Activated CD4-positive, CD25-positive, alpha-beta regulatory T cell treated with anti-CD3 and anti-CD28 coated beads, Interleukin-2, amount 50 U/mL, for 72 hours (primary cell): ENCODE measurements at regions not wholly inside any gene's neighbourhood (a gene's known extent, or its start where the extent isn't known, plus 50 kb on each side); places are given as distances from the start of the nearest gene placed in this dataset.
"Not testable (repeated sequence)": the region's sequence is repeated elsewhere in the genome, so short reads cannot be mapped to it uniquely, and the experiment has no call there.

Experiments
- DNase-seq: peaks from one replicate; pipeline ENCODE4 v3.0.0; 2021

DNA sequence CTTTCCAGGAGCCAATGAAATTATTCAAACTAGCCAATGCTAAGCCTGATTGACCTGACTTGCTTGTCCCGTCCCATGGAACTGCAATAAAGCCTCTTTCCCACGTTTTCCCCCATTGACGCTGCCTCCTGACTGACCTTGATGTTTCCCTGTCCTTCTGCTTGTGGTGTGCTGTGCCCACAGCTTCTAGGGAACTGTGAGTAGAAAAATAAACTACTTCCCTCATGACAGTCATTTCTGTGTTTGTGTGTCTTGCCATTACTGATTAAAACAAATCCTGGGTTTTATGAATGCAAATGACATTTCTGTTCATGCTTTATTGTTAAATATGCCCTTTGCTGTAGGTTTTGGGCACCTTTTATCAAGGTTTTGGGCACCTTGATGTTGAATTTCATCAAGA lies 91.3 kb upstream of the ABI1 start:
- DNase-seq = no peak

DNA sequence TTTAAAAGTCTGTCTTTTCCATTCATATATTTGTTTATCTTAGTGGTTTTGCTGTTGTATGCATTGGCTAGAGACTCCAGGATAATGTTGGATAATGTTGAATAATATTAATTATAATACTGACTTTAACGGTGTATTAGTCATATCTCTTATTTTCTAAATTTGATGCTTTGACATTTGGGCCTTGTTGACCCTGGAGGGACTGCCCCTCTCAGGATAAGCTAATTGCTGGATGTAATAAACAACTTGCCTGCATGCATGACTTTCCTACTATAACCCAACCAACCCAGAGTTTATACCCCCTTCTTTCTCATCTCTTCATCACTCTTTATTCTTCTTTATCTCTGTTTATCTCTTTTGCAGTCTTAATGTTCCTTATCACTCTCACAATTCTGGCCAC lies 90.9 kb upstream of the ABI1 start:
- DNase-seq = no peak

DNA sequence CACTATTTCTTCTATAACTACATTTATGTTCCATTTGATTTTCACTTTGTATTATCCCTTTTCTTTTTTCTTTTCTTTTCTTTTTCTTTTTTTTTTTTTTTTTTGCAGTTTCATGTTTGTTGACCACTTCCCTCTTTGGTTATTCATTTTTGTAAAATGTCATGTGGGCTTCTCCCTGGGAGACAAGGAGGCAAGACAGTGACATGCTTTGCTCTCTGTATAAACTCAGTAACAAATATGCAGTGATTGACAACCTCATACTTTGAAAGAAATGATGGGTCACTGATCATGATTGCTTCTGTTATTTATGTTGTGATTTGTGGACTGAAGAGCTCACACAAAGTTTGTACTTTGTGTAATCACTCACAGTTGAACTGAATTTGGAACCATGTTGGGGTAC lies 90.2 kb upstream of the ABI1 start:
- DNase-seq = no peak

DNA sequence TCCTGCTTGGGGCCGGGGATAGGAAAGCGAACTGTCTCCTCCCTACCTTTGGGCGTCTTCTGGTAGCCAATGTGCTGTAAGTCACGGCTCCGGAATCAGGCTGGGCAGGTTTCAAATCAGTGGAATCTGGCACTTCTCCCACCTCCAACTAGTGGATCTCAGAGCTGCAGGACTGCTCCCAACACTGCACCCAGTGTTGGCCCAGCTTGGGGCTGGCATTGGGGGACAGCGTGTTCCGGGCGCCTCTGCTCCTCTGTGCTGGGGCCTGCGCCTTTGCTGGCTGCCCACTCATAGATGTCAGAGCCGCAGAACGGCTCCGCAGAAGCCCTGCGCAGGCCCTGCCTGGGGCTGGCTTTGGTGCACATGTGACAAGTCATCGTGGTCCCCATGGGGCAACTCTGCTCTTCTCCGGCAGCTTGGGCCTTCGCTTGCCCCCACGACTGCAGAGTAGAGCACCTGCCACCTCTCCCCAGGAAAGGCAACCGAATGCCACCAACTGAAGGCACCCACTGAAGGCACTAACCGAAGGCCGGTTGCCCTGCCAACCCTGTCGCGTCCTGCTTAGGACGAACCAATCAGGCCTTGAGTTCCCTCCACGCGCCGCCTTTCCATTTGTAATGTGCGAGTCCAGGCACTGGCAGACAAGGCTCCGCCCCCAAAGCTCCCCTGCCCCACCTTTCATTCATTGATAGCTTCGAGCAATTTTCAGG lies 85.5 kb upstream of the ABI1 start:
- DNase-seq = no peak

DNA sequence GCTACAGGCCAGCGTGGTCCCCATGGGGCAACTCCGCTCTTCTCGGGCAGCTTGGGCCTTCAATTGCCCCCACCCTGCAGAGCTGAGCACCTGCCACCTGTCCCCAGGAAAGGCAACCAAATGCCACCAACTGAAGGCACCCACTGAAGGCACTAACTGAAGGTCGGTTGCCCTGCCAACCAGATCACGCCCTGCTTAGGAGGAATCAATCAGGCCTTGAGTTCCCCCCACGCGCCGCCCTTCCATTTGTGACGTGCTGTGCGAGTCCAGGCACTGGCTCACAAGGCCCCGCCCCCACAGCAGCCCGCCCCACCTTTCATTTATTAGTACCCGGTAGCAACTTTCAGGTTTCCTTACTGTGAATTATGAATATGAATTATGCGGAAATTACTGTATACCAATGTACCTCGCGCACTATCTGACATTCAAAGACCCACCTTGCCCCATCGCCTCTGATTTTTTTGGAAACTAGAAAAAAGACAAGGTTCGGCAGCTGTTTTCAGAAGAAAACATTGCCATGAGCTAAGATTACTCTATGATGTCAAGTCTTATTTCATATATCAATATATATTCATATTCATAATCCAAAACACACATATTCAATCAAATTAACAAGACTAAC lies 83.6 kb upstream of the ABI1 start:
- no peak for DNase-seq

DNA sequence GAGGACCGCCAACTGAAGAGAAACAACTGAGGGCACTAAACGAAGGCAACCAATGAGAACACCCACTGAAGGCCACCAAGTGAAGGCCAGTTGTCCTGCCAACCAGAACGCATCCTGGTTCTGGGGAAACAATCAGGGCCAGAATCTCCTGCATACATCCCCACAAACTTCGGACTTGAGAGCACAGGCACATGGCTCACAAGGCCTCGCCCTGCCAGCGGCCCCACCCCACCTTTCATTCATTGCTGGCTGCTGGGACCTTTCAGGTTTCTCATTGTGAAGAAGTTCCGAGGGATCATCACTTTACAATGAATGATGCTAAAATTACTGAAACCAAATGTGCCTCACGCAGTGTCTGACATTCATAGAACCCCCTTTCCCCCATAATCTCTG lies 79.2 kb upstream of the ABI1 start:
- DNase-seq = no peak

DNA sequence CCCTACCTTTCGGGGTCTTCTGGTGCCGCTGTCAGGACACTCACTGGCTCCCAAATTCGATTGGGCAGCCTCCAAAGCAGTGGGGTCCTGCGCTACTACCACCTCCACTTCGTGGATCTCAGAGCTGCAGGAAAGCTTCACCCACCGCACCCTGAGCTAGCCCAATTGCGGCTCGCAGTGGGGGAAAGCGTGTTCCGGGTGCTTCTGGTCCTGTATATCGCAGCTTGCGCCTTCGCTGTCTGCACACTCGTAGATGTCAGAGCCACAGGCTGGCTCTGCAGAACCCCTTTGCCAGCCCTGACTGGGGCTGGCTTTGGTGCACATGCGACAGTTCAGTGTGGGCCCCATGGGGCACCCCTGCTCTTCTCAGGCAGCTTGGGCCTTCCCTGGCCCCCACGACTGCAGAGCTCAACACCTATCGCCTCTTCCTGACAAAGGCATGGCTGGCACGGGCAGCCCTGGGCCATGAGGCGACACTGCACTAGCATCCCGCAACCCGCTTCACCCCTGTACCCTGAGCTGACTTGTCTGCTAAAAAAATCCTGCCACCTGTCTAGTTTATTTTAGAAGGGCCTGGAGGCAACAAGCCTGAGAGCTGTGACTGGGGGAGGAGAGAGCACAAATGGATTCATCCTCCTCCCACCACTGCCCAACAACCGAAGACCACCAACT lies 78.7 kb upstream of the ABI1 start:
- no peak for DNase-seq

DNA sequence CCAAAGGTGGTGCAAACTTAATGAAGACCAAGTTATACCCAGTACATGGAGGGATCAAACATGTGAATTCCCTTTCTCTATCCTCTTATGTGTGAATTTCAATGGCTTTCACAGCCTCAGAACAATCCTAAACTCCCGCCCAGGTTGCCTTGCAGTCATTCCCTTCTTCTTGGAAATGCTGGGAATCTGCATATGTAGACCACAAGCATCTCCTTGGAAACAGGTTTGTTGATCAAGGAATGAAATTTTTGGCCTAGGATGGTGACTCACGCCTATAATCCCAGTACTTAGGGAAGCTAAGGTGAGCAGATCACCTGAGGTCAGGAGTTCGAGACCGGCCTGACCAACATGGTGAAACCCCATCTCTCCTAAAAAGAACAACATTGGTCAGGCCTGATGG lies 77.8 kb upstream of the ABI1 start:
- DNase-seq = no peak

DNA sequence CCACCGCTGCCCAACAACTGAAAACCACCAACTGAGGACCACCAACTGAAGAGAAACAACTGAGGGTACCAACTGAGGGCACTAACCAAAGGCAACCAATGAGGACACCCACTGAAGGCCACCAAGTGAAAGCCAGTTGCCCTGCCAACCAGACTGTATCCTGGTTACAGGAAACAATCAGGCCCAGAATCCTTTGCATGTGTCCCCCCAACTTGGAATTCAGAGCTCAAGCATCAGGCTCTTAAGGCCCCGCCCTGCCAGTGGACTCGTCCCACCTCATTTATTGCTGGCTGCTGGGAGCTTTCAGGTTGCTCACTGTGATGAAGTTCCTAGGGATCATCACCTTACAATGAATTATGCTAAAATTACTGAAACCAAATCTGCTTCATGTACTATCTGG lies 76.6 kb upstream of the ABI1 start:
- no peak for DNase-seq

DNA sequence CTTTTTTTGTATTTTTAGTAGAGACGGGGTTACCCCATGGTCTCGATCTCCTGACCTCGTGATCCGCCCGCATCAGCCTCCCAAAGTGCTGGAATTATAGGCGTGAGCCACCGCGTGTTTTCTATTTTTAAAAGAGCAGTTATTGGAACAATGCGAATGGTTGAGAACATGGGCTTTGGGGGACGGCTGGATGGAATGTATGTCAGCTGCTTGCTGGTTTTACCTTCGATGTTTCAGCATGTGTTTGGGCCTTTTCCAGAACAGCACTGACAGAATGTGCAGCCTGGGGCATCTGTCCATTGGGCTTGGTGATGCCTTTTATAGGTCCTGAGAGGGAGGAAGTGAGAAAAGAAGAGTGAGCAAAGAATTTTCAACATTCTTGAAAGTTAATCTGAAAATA lies 73.4 kb upstream of the ABI1 start:
- not testable (repeated sequence) for DNase-seq

DNA sequence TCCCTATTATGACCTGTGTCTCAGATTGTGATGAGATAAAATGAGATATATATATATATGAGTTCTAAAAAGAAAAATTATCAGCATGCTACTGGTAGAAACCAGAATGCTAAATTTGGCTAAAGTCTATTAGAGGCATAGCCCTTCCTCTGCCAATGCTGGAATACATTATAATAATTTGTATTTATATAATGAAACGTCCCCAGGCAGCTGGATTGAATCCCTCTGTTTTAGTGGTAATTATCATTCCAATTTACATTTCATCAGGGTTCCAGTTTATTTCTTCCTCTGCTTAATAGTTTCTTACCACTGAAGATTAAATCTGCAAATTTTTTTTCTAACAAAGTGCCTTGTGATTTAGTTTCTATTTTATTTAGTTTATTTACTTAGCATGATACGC lies 71.8 kb upstream of the ABI1 start:
- no peak for DNase-seq

DNA sequence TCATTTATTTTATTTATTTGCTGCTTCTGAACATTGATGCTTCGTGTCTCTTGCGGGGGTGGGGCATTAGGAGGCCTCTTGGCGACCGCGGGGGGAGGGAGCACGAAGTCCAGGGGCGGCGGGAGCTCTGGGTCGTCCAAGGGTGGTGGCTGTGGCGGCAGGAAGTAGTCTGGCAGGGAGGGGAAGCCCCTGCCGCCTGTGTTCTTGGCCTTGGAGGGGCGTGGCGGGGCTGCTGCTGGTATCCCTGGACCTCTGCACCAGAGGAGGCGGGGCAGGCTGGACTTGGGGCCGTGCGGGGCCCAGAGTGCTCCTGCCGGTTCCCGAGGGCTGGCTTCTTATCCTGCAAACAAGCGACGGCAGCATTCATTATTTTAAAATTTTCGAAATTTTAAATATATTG lies 70.5 kb upstream of the ABI1 start:
- DNase-seq = peak; percentile 38

DNA sequence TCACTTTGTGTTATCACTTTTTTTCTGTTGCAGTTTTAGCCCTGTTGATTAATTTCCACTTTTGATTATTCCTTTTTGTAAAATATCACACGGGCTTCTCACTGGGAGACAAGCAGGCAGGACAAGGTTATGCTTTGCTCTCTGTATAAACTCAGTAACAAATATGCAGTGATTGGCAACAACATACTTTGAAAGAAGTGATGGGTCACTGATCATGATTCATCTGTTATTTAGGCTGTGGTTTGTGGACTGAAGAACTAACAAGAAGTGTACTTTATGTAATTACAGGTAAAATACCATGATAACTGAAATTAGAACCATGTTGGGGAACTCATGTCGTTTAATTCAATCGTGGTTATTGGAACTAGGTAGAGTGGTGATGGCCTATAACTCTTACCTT lies 62.1 kb upstream of the ABI1 start:
- not testable (repeated sequence) for DNase-seq

DNA sequence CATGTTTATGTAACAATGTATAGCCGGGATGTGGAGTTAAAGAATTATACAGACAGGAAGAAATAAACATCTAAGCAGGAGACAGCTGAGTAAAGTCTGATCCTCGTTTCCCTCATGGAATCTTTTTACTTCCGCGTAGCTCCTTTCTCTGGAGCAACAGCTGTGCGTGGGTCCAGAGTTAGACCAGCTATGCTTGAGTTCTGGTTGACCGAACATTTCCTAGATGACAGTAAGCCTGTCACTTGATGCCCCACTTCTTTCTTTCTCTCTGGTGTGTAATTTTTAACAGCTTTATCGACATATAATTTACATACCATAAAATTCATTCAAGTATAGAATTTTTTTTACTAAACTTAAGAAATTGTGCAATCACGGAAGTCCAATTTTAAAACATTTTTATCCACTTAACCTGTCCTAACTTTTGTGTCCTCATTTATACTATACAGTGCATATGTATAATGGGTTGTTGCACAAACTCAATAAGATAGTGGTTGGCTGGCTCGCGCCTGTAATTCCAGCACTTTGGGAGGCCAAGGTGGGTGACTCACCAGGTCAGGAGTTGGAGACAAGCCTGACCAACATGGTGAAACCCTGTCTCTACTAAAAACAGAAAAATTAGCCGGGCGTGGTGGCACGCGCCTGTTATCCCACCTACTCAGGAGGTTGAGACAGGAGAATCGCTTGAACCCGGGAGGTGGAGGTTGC lies 58.5 kb upstream of the ABI1 start:
- DNase-seq = not testable (repeated sequence)

DNA sequence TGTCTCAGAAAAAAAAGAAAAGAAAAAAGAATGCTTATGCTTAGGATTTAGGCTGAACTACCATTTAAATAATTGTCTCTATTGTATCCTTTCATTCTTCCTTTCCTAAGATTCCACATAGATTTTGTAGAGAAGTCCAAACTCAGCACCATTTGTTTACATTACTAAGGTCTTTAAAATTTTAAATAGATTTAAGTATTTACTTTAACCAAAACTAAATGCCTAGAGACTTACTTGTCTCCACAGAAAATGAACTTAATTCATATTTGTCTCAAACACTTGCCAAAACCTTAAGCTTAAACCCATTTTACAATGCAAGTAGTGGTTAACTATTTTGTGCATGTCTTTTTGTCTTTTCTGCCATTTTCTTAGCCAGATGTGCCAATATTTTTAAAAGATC lies 54.1 kb upstream of the ABI1 start:
- DNase-seq = no peak

DNA sequence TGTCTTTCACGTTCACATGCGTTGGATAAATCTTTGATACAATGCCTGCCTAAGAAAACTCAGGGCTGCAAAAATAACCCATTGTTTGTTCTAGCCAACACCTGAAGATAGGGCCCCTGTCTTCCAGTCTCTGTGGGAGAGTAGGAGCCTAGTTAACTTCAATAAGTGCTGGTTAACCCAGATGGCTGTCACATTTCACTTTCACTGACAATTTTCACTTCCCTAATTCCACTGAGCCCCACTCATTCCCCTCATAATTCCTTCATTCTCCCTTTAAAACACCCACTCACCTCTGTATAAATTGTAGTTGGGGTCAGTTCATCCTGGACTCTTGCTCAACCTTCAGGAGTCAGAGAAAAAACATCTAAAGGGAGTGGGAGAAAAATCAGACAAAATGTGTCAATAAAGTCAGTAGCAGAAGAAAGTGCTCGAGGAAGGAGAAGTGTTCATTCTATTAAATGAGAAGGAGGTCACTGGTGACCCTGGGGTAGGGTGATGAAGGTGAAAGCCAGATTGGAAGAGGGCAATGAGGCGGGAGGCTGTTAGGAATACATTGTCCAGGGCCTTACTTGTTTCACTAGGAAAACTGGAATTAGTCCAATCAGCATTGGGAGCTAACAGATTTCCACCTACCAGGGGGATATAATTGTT lies 51.2 kb upstream of the ABI1 start:
- no peak for DNase-seq
